Stimulated activated naive CD8-positive, alpha-beta T cell treated with anti-CD3 and anti-CD28 coated beads, Interleukin-15, amount 100 ng/mL, for 72 hours (primary cell): ENCODE measurements at regions not wholly inside any gene's neighbourhood (a gene's known extent, or its start where the extent isn't known, plus 50 kb on each side); places are given as distances from the start of the nearest gene placed in this dataset.

Experiments used
- ATAC-seq: fragments of 150-1000 bp; cut with Tn5 transposase; 2 replicates; pipeline ENCODE4 v1.10.0; 2021; ENCODE audit warnings: mild to moderate bottlenecking, moderate library complexity
- DNase-seq, 2 donors: peaks; one replicate each; pipeline ENCODE4 v3.0.0; 2021 to 2022
- H3K27ac Mint-ChIP-seq, 2 donors: one replicate each; pipeline ENCODE4 v1.8.0; 2022; ENCODE audit warnings: mild to moderate bottlenecking in 2 of 2, mixed read lengths in 2 of 2, moderate library complexity in 2 of 2
- H3K27me3 Mint-ChIP-seq: one replicate; pipeline ENCODE4 v1.8.0; 2022; ENCODE audit warnings: mixed read lengths
- H3K4me1 Mint-ChIP-seq: one replicate; pipeline ENCODE4 v1.8.0; 2022; ENCODE audit warnings: mild to moderate bottlenecking, mixed read lengths
- H3K4me3 Mint-ChIP-seq, 2 donors: one replicate each; pipeline ENCODE4 v1.8.0; 2022; ENCODE audit warnings: mild to moderate bottlenecking in 2 of 2, mixed read lengths in 2 of 2, moderate library complexity in 1 of 2
- H3K9me3 Mint-ChIP-seq, 2 donors: one replicate each; pipeline ENCODE4 v1.8.0; 2022; ENCODE audit warnings: mixed read lengths in 2 of 2

DNA sequence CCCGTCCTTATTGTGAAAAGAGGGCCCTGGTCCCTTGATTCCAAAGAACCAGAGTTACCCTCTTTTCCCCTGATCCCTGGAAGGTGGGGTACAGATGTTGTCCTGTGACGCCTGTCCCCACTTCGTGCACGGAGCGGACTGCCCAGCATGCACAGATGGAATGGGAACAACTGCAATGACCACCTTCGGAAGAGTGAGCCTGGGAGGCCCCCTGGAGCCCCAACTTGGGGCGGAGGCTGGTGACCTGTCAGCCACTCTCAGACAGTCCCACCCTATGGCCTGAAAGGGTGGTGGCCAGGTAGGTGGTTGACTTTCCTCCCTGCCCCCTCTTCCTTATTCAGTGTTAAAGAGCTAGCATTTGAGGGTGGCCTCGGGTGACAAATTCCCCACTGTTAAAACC, 196.6 kb upstream of the GALNT17 start:
- H3K9me3 Mint-ChIP-seq: peaks cover 13 to 33% of the 10 kb centered on the region in 2 donors
- no peaks in the 10 kb centered on the region for H3K4me1 Mint-ChIP-seq
- DNase-seq (no peak), ATAC-seq (no peak)
- H3K27me3 Mint-ChIP-seq: no peaks in the 10 kb centered on the region
- H3K4me3 Mint-ChIP-seq: no peak overlapping the region
- H3K27ac Mint-ChIP-seq: no peak overlapping the region

DNA sequence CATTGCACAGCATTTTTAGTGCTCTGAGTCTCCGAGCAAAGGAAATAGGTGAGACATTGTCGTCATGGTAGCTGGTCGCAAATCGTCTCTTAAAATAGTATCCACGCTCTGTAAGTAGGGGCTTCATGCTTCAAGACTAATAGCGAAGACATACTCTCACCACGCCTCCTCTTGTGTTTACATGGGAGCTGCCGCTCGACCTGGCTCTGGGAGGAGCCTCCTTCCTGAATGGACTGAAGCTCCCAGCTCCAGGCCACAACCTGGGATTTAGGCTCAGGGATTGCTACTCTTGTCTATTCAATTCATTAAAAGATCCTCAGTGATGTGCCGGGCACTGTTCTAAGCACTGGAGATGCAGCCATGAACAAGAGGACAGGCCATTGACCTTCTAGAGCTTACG, 196.1 kb upstream of the GALNT17 start:
- no peak for ATAC-seq
- peaks cover 13 to 33% of the 10 kb centered on the region in 2 donors for H3K9me3 Mint-ChIP-seq

DNA sequence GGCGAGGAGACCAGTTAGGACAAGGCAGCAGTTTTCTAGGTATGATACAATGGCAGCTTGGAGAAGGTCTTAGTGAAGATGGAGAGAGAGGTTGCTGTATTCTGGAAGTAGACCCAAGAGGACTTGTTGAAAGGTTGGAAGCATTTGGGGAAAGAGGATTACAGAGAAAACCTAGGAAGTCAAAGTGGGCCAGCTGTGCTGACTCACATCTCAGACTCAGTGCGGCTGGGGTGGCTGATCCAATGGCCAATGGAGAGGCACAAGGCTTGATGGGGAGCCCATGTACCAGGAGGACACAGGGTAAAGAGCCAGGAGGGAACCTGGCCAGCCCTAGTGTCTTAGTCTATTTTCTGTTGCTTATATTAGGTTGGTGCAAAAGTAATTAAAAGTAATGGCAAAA, 194.5 kb upstream of the GALNT17 start:
- H3K4me1 Mint-ChIP-seq: no peaks in the 10 kb centered on the region
- H3K27me3 Mint-ChIP-seq: no peaks in the 10 kb centered on the region
- peaks cover 18 to 33% of the 10 kb centered on the region in 2 donors for H3K9me3 Mint-ChIP-seq
- no peak for ATAC-seq
- no peak overlapping the region for H3K4me3 Mint-ChIP-seq
- H3K27ac Mint-ChIP-seq: no peak overlapping the region
- no peak for DNase-seq

More for the DNA sequence above, 196.1 kb upstream of the GALNT17 start:
- H3K27me3 Mint-ChIP-seq: no peaks in the 10 kb centered on the region
- H3K4me3 Mint-ChIP-seq: no peak overlapping the region
- no peaks in the 10 kb centered on the region for H3K4me1 Mint-ChIP-seq
- H3K27ac Mint-ChIP-seq: no peak overlapping the region
- DNase-seq: no peak

DNA sequence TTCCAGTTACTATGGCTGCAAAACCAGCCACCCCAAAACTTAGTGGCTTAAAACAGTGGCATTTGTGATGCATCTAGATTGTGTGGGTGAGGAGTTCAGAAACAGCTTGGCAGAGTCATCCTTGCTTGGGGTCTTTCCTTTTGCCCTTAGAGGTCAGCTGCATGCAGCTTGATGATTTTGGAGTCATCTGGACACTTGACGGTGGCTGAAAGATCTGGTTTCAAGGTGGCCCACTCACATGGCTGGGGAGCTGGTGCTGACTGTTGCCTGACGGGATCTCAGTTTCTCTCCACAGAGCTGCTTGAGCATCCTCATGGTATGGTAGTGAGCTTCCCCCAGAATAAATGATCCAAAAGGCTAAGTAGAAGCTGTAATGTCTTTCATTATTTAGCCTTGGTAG, 191.3 kb upstream of the GALNT17 start:
- no peak for DNase-seq
- peaks cover 26 to 41% of the 10 kb centered on the region in 2 donors for H3K9me3 Mint-ChIP-seq

DNA sequence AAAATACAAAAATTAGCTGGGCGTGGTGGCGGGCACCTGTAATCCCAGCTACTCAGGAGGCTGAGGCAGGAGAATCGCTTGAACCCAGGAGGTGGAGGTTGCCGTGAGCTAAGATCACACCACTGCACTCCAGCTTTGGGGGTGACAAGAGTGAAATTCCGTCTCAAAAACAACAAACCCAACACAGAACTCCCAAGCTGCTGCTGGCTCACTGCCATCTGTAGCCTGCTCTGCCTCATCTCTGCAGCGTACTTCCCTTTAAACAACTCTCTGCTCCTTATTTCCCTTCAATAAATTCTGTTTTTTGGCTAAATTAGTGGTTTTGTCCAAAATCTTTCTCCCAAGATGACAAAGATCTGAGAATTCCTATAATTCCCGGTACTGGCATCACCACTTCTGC, 189.2 kb upstream of the GALNT17 start:
- H3K27ac Mint-ChIP-seq: no peak overlapping the region
- DNase-seq (no peak), ATAC-seq (no peak)
- H3K4me1 Mint-ChIP-seq: no peaks in the 10 kb centered on the region
- H3K27me3 Mint-ChIP-seq: no peaks in the 10 kb centered on the region
- peaks cover 20 to 27% of the 10 kb centered on the region in 2 donors for H3K9me3 Mint-ChIP-seq
- H3K4me3 Mint-ChIP-seq: no peak overlapping the region

More for the DNA sequence above, 191.3 kb upstream of the GALNT17 start:
- no peak overlapping the region for H3K27ac Mint-ChIP-seq
- no peak for ATAC-seq
- H3K4me3 Mint-ChIP-seq: no peak overlapping the region
- H3K27me3 Mint-ChIP-seq: no peaks in the 10 kb centered on the region
- no peaks in the 10 kb centered on the region for H3K4me1 Mint-ChIP-seq

DNA sequence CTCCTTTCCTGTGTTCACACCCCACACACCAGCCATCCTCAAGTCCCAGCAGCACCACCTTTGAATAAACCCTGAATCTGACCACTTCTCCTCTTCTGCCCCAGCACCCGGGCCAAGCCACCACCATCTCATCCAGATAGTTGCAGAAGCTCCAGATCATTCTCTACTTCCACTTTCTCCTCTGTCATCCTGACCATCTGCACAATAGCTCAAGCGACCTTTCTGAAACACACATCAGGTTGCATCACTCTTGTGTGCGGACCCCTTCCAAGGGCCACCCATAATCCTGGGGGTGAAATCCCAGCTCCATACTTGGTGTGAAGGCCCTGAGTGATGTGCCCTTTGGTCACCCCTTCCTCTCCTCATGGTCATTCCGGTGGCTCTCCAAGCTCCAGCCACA, 187.4 kb upstream of the GALNT17 start:
- Mint-ChIP-seq H3K27me3 (no peaks in the 10 kb centered on the region), H3K4me1 (no peaks in the 10 kb centered on the region), H3K4me3 (no peak overlapping the region), H3K9me3 (peaks cover 16 to 28% of the 10 kb centered on the region in 2 donors), H3K27ac (no peak overlapping the region)
- DNase-seq (no peak), ATAC-seq (no peak)

DNA sequence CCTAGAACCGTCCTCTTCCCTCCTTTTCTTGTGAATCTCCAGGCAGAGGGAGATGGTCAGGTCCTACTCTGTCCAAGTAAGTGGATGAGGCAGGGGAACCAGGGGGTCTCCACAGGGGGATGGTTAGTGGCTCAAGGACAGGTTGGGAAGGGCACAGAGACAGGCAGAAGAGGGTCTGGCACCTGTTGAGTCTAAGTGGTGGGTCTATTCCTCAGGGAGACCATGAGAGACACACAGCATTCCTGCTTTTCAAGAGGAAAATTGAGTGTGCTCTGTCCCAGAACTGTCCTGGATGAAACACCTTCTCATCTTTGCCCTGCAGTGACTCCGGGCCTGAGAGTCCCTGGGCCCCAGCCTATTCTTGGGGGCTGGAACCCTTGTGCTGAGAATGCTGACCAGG, 184.8 kb upstream of the GALNT17 start:
- Mint-ChIP-seq H3K4me3 (no peak overlapping the region), H3K4me1 (no peaks in the 10 kb centered on the region), H3K27ac (no peak overlapping the region), H3K27me3 (no peaks in the 10 kb centered on the region), H3K9me3 (peaks cover 23 to 28% of the 10 kb centered on the region in 2 donors)
- DNase-seq: no peak
- ATAC-seq: no peak

GRCh38 chr7:70949862-70950261, 182.1 kb upstream of the GALNT17 start:
- DNase-seq: no peak
- Mint-ChIP-seq H3K27me3 (no peaks in the 10 kb centered on the region), H3K27ac (no peak overlapping the region), H3K4me1 (no peaks in the 10 kb centered on the region), H3K9me3 (peaks cover 22 to 25% of the 10 kb centered on the region in 2 donors), H3K4me3 (no peak overlapping the region)
- ATAC-seq: no peak

DNA sequence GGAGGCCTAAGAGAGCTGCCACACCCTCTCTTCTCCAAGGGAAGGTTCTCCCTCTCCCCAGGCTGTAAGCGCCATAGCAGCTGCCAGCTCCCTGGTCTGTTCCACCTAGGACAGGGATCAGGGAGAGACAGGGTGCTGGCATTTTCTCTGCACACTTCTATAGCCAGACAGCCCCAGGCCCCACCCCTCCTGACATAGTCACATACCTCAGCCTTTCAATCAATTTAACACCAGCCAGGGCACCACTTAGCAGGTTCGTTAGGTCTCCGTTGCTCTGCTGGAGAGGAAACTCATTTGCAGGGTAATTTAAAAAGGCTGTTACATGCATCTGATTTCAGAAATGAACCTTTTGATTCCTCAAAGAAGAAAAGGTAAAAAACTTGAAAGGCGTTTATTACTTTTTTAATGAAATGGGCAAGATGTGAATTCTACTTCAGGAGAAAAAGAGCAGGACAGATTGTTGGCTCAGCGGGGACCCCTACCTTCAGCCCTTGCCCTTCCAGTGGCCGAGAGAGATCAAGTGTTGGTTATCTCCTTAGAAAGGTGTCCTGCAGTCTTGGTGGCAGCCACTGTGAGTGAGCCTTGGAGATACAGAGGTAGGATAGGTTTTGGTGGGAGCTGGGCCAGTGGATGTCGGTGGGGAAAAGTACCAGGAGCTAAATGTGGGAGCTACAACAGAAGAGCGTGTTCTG, 180.5 kb upstream of the GALNT17 start:
- H3K4me1 Mint-ChIP-seq: no peaks in the 10 kb centered on the region
- no peak overlapping the region for H3K27ac Mint-ChIP-seq
- H3K27me3 Mint-ChIP-seq: no peaks in the 10 kb centered on the region
- H3K4me3 Mint-ChIP-seq: no peak overlapping the region
- H3K9me3 Mint-ChIP-seq: peaks cover 14 to 20% of the 10 kb centered on the region in 2 donors
- no peak for DNase-seq
- no peak for ATAC-seq

DNA sequence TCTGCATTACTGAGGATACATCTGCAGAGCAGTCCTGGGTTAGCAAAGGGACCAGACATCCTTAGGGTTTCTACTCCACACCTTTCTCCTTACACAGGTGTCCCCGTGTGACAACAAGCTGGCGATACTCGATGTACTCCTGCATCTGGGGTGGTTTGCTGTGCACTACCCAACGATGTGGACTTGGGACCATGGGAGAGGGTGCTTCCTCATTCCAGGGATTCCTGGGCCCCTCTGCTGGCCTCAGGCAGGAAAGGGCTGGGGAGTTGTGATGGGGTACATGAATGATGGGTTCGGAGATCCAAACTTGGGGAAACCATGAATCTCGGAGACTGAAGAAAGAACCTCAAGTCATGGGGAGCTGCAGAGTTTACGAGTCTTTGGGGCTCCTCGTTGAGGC, 179.6 kb upstream of the GALNT17 start:
- H3K4me1 Mint-ChIP-seq: no peaks in the 10 kb centered on the region
- no peak for ATAC-seq
- H3K27ac Mint-ChIP-seq: no peak overlapping the region

GRCh38 chr7:70953331-70953741, 178.6 kb upstream of the GALNT17 start:
- H3K27ac Mint-ChIP-seq: no peak overlapping the region
- H3K9me3 Mint-ChIP-seq: peaks cover 10 to 16% of the 10 kb centered on the region in 2 donors
- H3K4me1 Mint-ChIP-seq: no peaks in the 10 kb centered on the region
- H3K4me3 Mint-ChIP-seq: no peak overlapping the region
- ATAC-seq: no peak
- no peak for DNase-seq
- no peaks in the 10 kb centered on the region for H3K27me3 Mint-ChIP-seq

More for the DNA sequence above, 179.6 kb upstream of the GALNT17 start:
- H3K4me3 Mint-ChIP-seq: no peak overlapping the region
- DNase-seq: no peak
- no peaks in the 10 kb centered on the region for H3K27me3 Mint-ChIP-seq
- H3K9me3 Mint-ChIP-seq: peaks cover 14 to 20% of the 10 kb centered on the region in 2 donors

DNA sequence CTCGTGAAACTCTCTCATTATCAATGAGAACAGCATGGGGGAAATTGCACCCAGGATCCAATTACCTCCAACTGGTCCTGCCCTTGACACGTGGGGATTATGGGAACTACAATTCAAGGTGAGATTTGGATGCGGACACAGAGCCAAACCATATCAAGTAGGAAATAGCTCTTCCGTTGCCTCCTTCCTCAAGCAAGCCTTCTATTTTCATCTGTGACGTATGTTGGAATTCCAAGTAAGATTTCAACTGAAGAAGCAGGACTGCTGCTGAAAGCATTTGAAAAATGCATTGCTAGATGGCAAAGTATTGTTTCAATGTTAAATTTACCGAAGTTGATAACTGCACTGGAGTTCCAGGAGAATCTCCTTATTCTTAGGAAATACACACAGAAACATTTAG, 178.1 kb upstream of the GALNT17 start:
- H3K9me3 Mint-ChIP-seq: peaks cover 6 to 16% of the 10 kb centered on the region in 2 donors
- H3K27me3 Mint-ChIP-seq: no peaks in the 10 kb centered on the region
- H3K4me3 Mint-ChIP-seq: no peak overlapping the region
- no peak for ATAC-seq
- no peaks in the 10 kb centered on the region for H3K4me1 Mint-ChIP-seq
- DNase-seq: no peak
- H3K27ac Mint-ChIP-seq: no peak overlapping the region

- H3K4me3 Mint-ChIP-seq: no peak overlapping the region
- no peaks in the 10 kb centered on the region for H3K27me3 Mint-ChIP-seq
- ATAC-seq (no peak), DNase-seq (no peak)
- H3K27ac Mint-ChIP-seq: no peak overlapping the region
- H3K9me3 Mint-ChIP-seq: peaks cover 21 to 39% of the 10 kb centered on the region in 2 donors
- no peaks in the 10 kb centered on the region for H3K4me1 Mint-ChIP-seq
Measured at GRCh38 chr7:70972693-70973092, 159.3 kb upstream of the GALNT17 start.

DNA sequence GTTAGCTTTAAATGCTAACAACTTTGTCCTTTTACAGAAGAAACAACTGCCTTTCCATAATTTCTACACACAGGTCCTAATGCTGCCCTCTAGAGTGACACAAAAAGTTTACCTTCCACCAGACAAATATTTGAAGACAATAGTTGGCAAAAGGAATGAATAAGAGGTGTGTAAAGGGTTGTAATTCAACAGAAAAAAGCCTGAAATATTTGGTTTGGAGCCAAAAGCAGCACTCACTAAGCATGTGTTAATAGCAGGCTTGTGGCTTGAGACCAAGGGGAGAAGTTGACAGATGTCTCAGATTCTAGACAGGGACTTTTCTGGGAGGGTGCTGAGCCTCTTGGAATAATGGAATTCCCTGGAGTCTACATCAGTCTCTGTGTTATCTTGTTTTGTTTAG, 156.2 kb upstream of the GALNT17 start:
- no peaks in the 10 kb centered on the region for H3K27me3 Mint-ChIP-seq
- ATAC-seq: no peak
- no peak overlapping the region for H3K27ac Mint-ChIP-seq
- peaks cover 13 to 37% of the 10 kb centered on the region in 2 donors for H3K9me3 Mint-ChIP-seq
- H3K4me1 Mint-ChIP-seq: no peaks in the 10 kb centered on the region
- H3K4me3 Mint-ChIP-seq: no peak overlapping the region
- DNase-seq: no peak

GRCh38 chr7:70986297-70986696, 145.6 kb upstream of the GALNT17 start:
- H3K27ac Mint-ChIP-seq: no peak overlapping the region
- DNase-seq (no peak), ATAC-seq (no peak)
- H3K4me1 Mint-ChIP-seq: no peaks in the 10 kb centered on the region
- peaks cover 0 to 6% of the 10 kb centered on the region in 2 donors for H3K9me3 Mint-ChIP-seq
- H3K4me3 Mint-ChIP-seq: no peak overlapping the region
- H3K27me3 Mint-ChIP-seq: no peaks in the 10 kb centered on the region

DNA sequence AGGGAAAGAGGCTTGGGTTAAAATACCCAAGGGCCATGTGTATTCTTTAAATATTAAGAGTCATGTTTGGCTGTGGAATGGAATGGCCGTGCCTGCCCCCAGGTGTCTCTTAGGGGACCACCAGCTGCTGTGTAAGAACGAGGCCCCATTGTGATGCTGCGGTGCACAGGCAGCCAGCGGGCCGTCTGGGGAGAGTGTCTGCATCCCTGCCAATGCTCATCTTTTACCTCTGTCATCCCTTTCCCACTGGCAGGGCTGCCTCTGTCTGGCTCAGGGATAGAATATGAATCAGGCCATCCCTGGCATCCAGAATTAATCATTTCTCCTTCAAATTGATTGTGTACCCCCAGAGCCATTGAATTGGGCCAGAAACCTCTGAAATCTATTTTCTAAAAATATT, 137.8 kb upstream of the GALNT17 start:
- Mint-ChIP-seq H3K4me3 (no peak overlapping the region), H3K27ac (no peak overlapping the region), H3K27me3 (no peaks in the 10 kb centered on the region), H3K4me1 (no peaks in the 10 kb centered on the region), H3K9me3 (peaks cover 9 to 13% of the 10 kb centered on the region in 2 donors)
- DNase-seq (no peak), ATAC-seq (no peak)

GRCh38 chr7:70997261-70997660, 134.7 kb upstream of the GALNT17 start:
- no peak for ATAC-seq
- H3K9me3 Mint-ChIP-seq: peaks cover 0 to 18% of the 10 kb centered on the region in 2 donors
- H3K27me3 Mint-ChIP-seq: no peaks in the 10 kb centered on the region
- no peaks in the 10 kb centered on the region for H3K4me1 Mint-ChIP-seq
- no peak for DNase-seq
- no peak overlapping the region for H3K4me3 Mint-ChIP-seq
- no peak overlapping the region for H3K27ac Mint-ChIP-seq
